ENCODE measurements at regions not wholly inside any gene's neighbourhood (a gene's known extent, or its start where the extent isn't known, plus 50 kb on each side); places are given as distances from the start of the nearest gene placed in this dataset.

GRCh38 chr9:81032030-81032572 is 657.2 kb downstream of the TLE1 start:
- H2BK20ac ChIP-seq (ENCODE audit: low read length) = no peak overlapping the region
- no peaks in the 10 kb centered on the region for H3K79me1 ChIP-seq (ENCODE audit: low read depth, low read length)
- no peak overlapping the region for H2BK15ac ChIP-seq (ENCODE audit: low read length)
- H3K23me2 ChIP-seq (ENCODE audit: low read depth, low read length) = no peaks in the 10 kb centered on the region
- no peak overlapping the region for H4K5ac ChIP-seq (ENCODE audit: insufficient read length, low read depth, low read length)
- no peak overlapping the region for H4K91ac ChIP-seq (replicated peaks; ENCODE audit: insufficient read length, low read length)
- H3K36me3 ChIP-seq (ENCODE audit: control insufficient read depth in 2 of 4, insufficient read depth in 4 of 4, low read length in 3 of 4) = no peaks in the 10 kb centered on the region
- H3K79me2 ChIP-seq (ENCODE audit: control insufficient read depth in 1 of 2, insufficient read depth in 2 of 2, low read length in 2 of 2) = no peaks in the 10 kb centered on the region
- no peaks in the 10 kb centered on the region for H3K27me3 ChIP-seq (replicated peaks in 1 of 4; ENCODE audit: control insufficient read depth in 3 of 4, extremely low read depth in 1 of 4, insufficient read depth in 3 of 4, low read length in 3 of 4)
- 97% methylated on average over 2 of the region's 2 CpGs; no CpG with 5 or more reads in 1 of the 2 experiments for WGBS, 2 experiments (ENCODE audit: extremely low coverage in 1 of 2, insufficient coverage in 1 of 2, insufficient read length in 1 of 2, insufficient replicate concordance in 2 of 2, low coverage in 1 of 2, low lambda C conversion rate in 2 of 2, missing lambda C conversion rate in 1 of 2)
- no peak overlapping the region for H3K23ac ChIP-seq (ENCODE audit: insufficient read length)
- no peak overlapping the region for H2AFZ ChIP-seq (ENCODE audit: low read length)
- H2BK12ac ChIP-seq (ENCODE audit: low read depth, low read length) = no peak overlapping the region
- no peak overlapping the region for H3K56ac ChIP-seq (replicated peaks; ENCODE audit: insufficient read length, low read depth, low read length)
- no peaks in the 10 kb centered on the region for H4K20me1 ChIP-seq (replicated peaks in 1 of 2; ENCODE audit: control insufficient read depth in 1 of 2, insufficient read depth in 2 of 2, low read length in 2 of 2)
- H3K4me2 ChIP-seq (ENCODE audit: insufficient read depth in 1 of 2, low read depth in 2 of 2, low read length in 2 of 2) = no peak overlapping the region
- H3K18ac ChIP-seq (ENCODE audit: extremely low read depth, low read length) = no peak overlapping the region
- CTCF ChIA-PET (ENCODE audit: partially characterized antibody) = no interaction called here
- H3K9ac ChIP-seq (replicated peaks in 1 of 4; ENCODE audit: extremely low read depth in 1 of 4, low read depth in 3 of 4, low read length in 3 of 4) = no peak overlapping the region
- H2AK5ac ChIP-seq (ENCODE audit: low read depth, low read length) = no peak overlapping the region
- H3K27ac ChIP-seq (ENCODE audit: low read depth, low read length) = no peak overlapping the region
- H4K8ac ChIP-seq (ENCODE audit: extremely low read depth, insufficient read depth, low read length) = no peak overlapping the region
- DNase-seq (ENCODE audit: low read depth in 1 of 2, low spot score in 2 of 2) (no peak), FAIRE-seq (no peak)
- H3K14ac ChIP-seq (ENCODE audit: insufficient read length) = no peak overlapping the region
- no peak overlapping the region for H3K4ac ChIP-seq (replicated peaks; ENCODE audit: insufficient read length, low read depth, low read length)
- no peak overlapping the region for H2BK5ac ChIP-seq (ENCODE audit: low read depth, low read length)
- TF ChIP-seq RBBP5 (IDR thresholded peaks at IDR 0.05; ENCODE audit: borderline replicate concordance, low read depth, low read length) = no peak
- no peaks in the 10 kb centered on the region; a peak in 1 of 7 replicates for H3K4me1 ChIP-seq (replicated peaks in 1 of 4; ENCODE audit: control insufficient read depth in 3 of 4, insufficient read depth in 4 of 4, low read length in 3 of 4)
- H3K4me3 ChIP-seq (ENCODE audit: extremely low read depth in 1 of 4, insufficient read depth in 2 of 4, low read depth in 3 of 4, low read length in 4 of 4) = no peak overlapping the region
- H2BK120ac ChIP-seq (replicated peaks; ENCODE audit: low read depth, low read length) = no peak overlapping the region
- no peaks in the 10 kb centered on the region for H3K9me3 ChIP-seq (ENCODE audit: insufficient read depth in 2 of 2, low read depth in 1 of 2, low read length in 1 of 2)
- POLR2A ChIA-PET (ENCODE audit: partially characterized antibody) = no interaction called here
